Retina (tissue), 1 donor: ENCODE measurements at regions not wholly inside any gene's neighbourhood (a gene's known extent, or its start where the extent isn't known, plus 50 kb on each side); places are given as distances from the start of the nearest gene placed in this dataset.
"Not testable (repeated sequence)": the region's sequence is repeated elsewhere in the genome, so short reads cannot be mapped to it uniquely, and the experiment has no call there.

ENCODE experiments used
- DNase-seq: peaks from one replicate; pipeline ENCODE4 v3.0.0-alpha.2; 2016

GRCh38 chr5:128668921-128669320 is 130.9 kb upstream of the FBN2 start:
- DNase-seq = no peak

DNA sequence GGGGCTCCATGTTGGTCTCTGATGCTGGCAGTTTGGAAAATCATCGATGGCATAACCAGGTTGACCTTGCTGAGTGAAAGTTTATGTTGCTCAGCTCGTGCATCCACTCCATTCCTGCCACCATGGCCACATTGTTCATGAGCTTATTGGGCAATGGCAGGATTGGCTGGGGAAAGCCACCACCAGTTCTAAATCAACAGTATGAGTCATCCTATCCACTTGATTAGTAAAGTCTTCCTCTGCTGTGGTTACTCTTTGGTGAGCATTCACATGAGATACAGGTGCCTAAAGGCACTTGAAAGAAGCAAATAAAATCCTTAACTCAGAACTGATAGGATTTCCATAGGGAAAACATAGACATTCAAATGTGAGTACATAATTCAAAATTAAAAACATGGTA is 131.8 kb upstream of the FBN2 start:
- DNase-seq = no peak

DNA sequence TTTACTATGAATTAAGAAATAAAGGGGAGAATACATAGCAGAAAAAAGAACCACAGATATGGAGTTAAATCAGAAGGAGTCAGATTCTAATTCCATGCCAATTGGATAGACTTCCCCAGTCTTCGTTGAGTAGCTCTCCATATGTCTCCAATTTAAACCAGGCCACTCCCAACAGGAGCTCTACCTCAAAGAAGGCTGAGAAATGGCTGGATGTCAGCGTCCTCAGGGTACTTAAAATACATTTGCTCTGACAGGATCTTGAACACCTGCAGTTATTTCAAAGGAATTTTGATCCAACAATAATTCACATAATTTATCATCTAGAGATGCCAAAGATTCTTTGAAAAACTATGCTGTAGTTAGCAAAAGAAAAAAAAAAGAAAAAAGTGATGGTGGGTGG is 133.9 kb upstream of the FBN2 start:
- no peak for DNase-seq

DNA sequence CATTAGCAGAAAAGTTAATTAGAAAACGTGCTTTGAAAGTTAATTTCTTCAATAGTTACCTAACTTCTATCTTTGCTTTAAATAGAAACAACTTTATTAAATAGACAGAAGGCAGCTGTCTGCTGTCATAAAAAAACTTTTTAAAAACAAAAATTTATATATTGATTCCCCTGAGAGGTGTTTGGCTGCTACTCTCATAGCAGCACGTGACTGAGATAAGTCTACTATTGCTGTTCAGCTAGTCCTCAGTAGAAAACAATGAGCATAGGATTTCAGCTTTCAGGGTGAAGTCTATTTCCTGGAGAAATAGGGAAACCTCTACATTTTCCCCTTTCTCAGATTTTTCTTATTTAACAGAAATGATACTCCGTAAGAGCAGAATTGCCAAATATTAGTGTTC is 135.0 kb upstream of the FBN2 start:
- no peak for DNase-seq

DNA sequence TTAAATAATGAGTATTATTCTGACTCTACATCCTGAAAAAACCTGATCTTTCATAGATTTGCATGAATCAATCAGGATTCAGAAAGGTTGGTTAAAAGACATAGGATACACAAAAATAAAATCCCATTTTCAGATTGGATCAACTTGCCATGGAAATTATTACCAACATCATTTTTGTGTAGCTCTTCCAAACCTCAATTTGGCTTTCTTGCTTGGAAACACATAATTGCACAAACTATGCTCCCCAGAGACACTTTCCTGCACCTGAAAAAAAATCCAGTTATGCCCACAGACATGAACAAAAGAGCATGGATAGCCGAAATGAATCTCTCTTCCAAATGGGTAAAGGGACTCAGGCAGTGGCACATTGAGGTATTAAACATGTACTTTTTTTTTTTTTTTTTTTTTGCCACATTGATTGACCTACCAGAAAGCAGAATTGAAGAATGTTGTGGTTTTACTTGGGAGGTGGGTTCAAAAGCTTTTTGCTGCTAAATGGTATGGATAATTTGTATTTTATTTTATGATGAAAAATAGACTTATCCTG is 135.4 kb upstream of the FBN2 start:
- DNase-seq = no peak

GRCh38 chr5:128673970-128674369 is 135.9 kb upstream of the FBN2 start:
- no peak for DNase-seq

- DNase-seq = no peak
Observed at GRCh38 chr5:128674837-128675446, 136.9 kb upstream of the FBN2 start.

- DNase-seq = no peak
Observed at GRCh38 chr5:128681096-128681495, 143.1 kb upstream of the FBN2 start.

- DNase-seq = no peak
Observed at GRCh38 chr5:128681764-128682592, 143.9 kb upstream of the FBN2 start.

- DNase-seq = no peak
Observed at GRCh38 chr5:128682669-128683068, 144.6 kb upstream of the FBN2 start.

DNA sequence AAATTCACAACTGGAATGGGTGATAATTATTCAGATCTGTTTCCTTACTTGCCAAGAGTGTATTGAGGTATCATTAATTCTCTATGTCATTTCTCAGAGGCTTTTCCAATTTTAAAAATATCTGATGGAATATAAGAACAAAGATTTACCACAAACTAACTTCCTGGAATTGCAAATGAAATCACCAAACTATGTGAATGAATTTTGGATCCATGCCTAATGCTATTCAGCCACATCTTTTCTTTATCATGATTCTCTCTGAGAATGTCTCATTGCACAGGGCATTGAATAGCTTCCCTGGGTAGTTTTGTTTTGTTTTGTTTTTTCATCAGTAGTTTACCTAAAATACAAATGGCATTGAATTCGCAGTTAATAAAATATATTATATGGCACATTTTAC is 146.9 kb upstream of the FBN2 start:
- DNase-seq = no peak

DNA sequence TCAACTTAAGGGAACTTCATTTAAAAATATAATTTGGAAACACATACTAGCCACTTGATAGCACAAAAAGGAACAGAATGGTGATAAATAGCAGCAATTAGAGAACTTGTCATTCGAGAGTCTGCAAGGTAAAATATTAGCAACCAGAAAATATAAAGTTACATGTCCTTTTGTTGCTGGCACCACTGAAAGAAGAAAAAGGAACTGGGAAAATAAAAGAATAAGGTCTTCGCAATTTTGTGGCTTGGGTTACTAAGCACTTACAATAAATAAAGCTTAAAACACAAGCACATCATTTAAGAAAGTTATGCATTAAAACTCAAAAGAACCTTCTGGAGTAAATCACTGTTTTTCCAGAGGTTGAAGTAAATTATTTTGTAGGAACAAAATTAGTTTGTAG is 149.9 kb upstream of the FBN2 start:
- DNase-seq = no peak

GRCh38 chr5:128693764-128694163 is 155.7 kb upstream of the FBN2 start:
- DNase-seq = no peak

DNA sequence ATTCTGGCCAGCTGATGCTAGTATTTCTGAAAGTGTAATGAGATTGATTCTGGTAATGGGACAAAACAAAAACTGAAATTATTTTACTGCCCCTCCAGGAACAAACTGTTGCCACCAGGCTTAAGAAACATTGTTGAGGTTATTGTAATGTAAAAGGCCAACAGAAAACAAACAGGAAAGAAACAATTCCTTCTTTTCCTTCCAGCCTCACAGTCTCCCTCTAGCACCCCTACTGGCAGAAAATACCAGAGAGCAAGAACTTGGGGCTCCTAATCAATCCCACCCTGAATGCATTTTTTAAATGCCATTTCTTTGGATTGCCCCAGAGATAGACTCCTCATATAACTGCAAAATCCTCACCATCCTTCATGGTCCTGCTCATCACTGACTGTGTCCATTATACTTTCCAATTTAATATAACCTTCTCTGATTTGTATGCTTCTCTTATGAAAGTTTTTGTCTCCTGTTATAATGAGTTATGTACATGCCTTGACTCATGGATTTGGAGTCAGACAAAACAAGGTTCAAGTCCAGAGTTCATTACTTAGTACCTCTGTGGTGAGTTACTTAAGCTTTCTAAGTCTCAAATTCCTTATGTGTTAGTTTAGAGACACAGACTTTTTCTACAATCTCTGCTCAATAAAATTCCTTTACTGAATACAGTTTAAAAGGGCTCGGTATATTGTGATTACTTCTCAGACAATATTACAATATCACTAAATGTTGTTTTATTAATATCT is 157.9 kb upstream of the FBN2 start:
- no peak for DNase-seq

GRCh38 chr5:128701301-128701700 is 163.3 kb upstream of the FBN2 start:
- no peak for DNase-seq

- DNase-seq = no peak
Observed at GRCh38 chr5:128703322-128703721, 165.3 kb upstream of the FBN2 start.

- DNase-seq = no peak
Observed at GRCh38 chr5:128706269-128706668, 168.2 kb upstream of the FBN2 start.

DNA sequence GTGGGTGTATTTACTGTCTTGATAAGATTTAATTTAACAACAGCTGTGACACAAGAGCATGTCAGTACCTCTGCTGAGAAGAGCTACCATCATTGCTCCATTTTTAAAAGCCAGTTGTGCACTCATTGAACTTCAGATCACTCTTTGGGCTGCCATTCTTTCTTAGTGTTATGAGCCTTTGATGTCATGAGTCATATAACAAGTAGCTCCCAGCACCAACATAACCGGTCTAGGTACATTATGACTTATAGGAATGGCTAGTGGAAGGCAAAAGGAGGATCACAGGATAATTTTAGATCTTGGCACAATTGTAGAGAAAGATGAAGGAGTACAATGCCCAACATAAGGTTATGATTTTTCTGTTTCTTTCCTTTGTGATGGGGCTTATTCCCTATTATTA is 170.8 kb upstream of the FBN2 start:
- DNase-seq = no peak

DNA sequence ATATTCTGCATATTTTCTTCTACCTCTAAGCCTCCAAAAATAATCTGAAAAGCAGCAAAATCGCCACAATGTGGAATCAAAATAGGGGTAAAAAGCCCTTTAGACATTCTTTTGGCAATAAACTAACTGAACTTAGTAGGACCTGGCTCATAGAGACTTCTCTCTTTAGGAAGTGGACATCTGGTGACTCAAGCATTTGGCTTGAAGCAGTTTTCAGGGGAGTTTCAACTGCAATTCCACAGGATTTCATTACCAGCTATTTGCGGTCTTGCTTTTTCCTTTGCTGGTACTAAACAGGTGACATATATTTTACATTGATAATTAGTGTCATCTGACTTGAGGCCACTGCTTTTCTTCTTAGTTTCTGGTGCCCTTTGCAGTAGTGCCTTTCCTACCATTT is 173.2 kb upstream of the FBN2 start:
- no peak for DNase-seq

DNA sequence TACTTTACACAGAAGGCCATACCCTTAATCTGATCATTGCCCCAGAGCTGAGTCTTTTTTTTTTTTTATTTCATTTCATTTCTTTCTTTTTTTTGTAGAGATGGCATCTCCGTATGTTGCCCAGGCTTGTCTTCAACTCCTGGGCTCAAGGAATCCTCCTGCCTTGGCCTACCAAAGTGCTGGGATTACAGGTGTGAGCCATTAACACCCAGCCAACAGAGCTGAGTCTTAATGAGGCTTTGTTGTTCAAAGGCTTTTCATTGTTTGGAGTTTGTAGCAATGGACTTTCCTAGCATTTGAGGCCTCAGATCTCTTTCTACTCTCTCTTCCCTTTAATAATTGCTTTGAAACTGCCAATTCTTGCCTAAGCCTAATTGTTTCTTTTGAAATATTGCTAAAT is 176.5 kb upstream of the FBN2 start:
- DNase-seq = no peak

GRCh38 chr5:128722551-128722950 is 184.5 kb upstream of the FBN2 start:
- DNase-seq = no peak

GRCh38 chr5:128730021-128730420 is 192.0 kb upstream of the FBN2 start:
- DNase-seq = not testable (repeated sequence)

DNA sequence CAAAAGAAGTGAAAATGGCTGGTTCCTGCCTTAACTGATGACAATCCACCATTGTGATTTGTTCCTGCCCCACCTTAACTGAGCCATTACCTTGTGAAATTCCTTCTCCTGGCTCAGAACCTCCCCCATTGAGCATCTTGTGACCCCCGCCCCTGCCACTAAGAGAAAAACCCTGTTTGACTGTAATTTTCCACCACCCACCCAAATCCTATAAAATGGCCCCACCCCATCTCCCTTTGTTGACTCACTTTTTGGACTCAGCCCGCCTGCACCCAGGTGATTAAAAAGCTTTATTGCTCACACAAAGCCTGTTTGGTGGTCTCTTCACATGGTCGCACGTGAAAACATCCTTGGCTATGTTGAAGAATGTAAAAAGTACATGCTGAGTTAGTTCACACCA is 197.6 kb upstream of the FBN2 start:
- not testable (repeated sequence) for DNase-seq

DNA sequence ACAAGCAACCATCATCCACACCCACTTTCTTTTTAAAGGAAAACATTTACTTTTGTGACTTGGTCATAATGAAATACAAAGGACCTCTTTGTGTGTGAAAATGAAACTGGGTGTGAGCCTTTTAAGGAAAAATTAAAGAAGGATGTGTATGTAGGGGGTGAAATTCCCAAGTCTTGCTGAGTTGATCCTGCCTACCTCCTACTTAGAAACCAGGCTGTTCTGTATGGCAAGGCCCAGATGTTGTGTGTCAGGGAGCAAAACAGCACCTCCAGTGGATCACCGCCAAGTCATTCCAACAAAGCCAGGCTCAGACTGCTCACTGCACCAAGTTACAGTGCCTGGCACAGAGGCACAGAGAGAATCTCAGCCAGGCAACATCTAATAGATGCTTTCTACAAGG is 198.5 kb upstream of the FBN2 start:
- no peak for DNase-seq
